Embryonic facial prominence (tissue), 1 donor: ENCODE measurements at regions not wholly inside any gene's neighbourhood (a gene's known extent, or its start where the extent isn't known, plus 50 kb on each side); places are given as distances from the start of the nearest gene placed in this dataset.
A peak's percentile ranks its signal among the peaks of the same experiment; 100 is the strongest.

ENCODE experiments used
- DNase-seq: peaks from one replicate; pipeline ENCODE4 v3.0.0-alpha.2; 2016; ENCODE audit errors: extremely low spot score

GRCh38 chr11:81892770-81893635 is 840.7 kb downstream of the FAM181B start:
- DNase-seq: no peak

GRCh38 chr11:81888391-81888790 is 845.3 kb downstream of the FAM181B start:
- no peak for DNase-seq

GRCh38 chr11:81887671-81888070 is 846.0 kb downstream of the FAM181B start:
- no peak for DNase-seq

DNA sequence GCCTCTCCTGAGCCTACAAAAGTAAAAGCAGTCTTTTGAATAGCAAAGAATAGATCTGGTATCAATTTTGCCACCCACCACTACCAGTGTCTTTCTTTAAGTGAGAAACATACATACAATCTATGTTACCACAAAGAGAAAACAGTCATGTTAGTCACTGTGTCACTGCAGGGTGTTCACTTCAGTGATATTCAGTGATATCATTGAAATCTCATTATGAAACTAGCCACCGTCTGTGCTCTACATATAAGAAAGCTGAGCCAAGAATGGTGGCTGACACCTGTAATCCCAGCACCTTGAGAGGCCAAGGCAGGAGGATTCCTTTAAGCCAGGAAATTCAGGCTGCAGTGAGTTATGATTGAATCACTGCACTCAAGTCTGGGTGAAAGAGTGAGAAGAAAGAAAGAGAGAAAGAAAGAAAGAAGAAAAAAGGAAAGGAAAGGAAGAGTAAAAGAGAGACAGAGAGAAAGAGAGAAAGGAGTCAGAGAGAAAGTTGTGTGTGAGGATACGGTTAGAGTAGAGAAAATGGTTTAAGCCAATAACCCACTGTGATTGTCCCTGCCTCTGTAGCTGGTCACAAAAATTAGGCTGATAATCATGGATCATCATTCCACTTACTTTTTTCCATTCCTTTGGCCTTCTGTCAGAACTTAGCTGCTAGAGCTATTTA is 847.1 kb downstream of the FAM181B start:
- no peak for DNase-seq

- no peak for DNase-seq
These were observed 859.0 kb downstream of the FAM181B start for GRCh38 chr11:81874635-81875034.

DNA sequence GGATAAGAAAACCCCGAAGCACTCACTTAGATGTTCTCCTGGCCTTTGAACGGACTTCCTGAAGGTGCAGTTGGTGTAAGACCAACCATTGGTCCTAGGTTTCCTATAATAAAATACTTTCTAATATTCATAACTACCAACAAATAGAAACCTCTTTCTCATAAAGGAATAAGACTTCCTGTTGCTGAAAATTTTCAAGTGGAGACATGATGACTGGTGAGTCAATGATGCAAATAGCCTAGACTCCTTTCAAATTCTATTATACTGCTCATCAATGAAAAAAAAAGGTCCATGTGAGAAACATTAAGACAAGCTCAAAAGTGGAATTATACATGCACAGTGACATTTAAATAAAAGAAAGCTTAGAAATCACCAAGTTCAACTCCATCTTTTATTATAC is 862.8 kb downstream of the FAM181B start:
- DNase-seq: no peak

DNA sequence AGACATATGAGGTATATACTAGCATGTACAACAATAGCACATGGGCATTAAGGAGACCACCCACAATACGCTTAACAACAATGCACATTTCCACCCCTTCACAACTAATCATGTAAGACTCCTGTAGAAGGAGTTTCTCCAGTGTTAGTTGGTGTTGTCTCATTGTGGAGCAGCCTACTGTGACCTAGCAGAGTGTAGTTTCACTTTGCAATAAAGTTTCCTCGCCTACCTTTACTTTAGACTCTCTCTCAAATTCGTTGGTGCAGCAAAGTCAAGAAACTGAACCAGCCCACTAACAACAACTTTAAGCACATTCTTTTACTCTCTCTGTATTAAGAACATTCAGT is 863.6 kb downstream of the FAM181B start:
- DNase-seq: no peak

DNA sequence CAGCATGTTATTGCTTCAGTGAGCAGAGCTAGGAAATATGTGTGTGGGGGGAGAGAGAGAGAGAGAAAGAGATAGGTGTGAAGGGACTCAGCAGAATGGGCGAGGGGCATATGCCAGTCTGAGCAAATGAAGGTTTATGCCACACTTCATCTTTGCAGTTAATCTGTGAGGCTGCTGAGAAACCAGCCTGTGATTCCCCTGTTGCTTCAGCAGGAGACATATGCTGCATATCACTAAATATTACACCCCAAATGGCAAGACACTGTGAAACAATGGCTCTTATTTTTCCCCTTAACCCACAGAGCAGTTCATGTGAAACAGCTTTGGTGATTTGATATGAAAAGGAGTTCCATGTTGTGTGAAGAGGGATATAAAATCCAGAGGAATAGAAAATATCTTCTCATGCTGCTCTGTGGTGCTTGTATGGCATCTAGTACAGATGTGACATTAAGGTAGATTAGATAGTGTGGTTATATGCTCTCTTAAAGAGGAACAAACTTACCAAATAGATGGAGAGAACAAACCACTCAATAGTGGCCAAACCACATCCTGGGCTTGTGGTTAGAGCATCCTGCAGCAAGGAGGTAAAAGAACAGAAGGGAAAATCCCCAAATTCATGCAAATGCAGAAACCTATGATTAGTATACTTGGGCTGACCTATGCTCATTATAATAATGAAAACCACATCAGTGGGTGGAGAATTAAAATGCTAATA is 864.2 kb downstream of the FAM181B start:
- no peak for DNase-seq

DNA sequence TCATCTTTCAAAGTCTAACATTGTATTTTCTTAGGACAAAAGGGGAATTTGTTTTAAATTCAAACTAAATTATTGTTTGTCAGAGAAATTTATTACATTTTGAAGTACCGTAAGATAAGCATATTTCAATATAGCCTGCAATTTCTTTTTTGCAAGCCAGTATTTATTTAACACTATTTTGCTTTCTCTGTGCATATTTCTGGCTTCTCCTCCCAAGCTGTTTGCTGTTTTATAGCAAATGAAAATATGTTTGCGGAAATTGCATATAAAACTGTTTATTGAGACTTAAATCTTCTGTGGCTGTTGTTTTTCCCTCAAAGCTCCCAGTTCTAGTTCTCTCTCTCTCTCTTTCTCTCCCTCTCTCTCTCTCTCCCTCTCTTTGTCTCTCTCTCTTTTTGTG is 866.8 kb downstream of the FAM181B start:
- no peak for DNase-seq

DNA sequence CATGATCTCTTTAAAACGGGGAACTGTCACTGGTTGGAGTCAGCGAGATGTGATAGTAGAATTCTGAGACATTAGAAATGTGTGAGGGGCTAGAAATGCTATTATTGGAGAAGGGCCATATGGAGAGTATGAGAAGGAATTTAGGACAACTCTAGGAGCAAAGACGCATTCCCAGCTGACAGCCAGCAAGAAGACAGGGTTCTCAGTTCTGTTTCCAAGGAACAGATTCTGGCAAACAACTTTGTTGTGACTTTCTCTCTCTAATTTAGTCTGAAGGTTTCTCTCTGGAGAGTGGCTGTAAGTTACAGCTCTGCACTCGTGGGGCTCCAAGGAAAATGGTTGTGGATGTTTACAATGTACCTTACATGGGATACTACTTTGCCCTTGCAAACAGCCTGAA is 876.3 kb downstream of the FAM181B start:
- no peak for DNase-seq

DNA sequence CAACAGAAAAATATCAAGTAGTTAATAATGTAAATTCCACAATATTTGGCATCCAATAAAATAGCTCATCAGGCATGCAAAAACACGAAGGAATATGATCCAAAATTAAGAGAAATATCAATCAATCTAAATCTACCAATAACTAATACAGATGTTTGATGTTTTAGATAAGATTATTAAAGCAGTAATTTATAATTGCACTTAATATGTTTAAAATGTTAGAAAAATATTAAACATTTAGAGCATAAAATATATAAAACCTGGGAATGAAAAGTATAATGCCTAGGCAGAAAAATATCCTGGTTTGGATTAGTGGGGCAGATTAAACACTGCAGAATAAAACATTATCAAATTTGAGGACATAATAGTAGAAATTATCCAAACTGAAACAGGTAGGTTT is 879.9 kb downstream of the FAM181B start:
- DNase-seq: no peak

DNA sequence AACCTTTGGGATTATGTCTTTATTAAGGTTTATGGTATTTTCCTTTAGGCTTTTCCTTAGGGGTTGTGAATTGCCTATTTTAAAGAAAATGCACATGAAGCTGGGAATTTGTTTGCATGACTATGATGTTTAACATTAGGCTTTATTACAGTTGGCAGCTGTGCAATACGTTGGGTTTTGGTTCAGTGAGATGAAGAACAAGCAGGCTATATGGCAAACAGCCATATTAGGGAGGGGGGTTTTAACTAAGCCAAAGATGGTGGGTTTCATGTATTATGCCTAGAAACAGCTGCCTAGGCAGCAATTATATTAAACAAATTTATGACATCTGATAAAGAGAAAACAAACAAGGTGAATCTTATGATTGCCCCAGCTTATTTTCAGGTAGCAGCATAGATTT is 880.8 kb downstream of the FAM181B start:
- DNase-seq: no peak

GRCh38 chr11:81840380-81840779 is 893.3 kb downstream of the FAM181B start:
- DNase-seq: no peak

GRCh38 chr11:81839976-81840375 is 893.7 kb downstream of the FAM181B start:
- DNase-seq: no peak

GRCh38 chr11:81839016-81839415 is 894.6 kb downstream of the FAM181B start:
- no peak for DNase-seq

DNA sequence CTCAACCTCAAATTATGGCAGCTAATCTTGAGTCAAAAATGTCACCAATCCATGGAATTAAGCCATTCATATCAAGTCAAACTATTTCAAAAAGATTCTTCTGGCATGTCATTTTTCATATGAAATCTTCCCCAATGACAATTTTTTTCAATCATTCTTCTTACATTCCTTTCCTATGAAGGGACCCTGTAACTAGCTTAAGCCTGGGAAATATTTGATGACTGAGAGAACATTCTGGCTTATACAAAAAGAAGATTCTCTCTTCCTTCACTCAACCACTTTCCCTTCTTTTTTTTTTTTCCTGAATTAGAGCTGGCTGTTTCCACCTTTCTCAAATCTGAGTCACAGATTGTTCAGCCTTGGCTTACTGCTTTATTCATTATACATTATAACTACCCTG is 903.7 kb downstream of the FAM181B start:
- no peak for DNase-seq

GRCh38 chr11:81825346-81825745 is 908.3 kb downstream of the FAM181B start:
- DNase-seq: no peak

DNA sequence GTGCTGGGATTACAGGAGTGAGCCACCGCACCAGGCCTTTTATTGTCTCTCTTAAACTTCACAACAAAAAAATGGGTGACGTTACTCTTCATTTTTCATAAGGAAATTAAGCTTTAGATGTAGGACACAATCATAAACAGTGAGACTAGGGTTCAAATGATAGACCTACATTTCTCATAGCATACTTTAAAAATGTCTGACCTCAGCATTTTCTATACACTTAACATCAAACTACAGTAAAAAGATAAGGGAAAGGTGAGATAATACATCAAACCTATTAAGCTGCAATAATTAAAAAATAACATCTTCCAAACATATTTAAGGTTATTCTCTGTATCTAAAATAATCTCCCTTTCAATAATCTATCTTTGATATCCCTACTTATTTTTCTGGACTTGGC is 914.2 kb downstream of the FAM181B start:
- DNase-seq: no peak

GRCh38 chr11:81804858-81805257 is 928.8 kb downstream of the FAM181B start:
- no peak for DNase-seq

DNA sequence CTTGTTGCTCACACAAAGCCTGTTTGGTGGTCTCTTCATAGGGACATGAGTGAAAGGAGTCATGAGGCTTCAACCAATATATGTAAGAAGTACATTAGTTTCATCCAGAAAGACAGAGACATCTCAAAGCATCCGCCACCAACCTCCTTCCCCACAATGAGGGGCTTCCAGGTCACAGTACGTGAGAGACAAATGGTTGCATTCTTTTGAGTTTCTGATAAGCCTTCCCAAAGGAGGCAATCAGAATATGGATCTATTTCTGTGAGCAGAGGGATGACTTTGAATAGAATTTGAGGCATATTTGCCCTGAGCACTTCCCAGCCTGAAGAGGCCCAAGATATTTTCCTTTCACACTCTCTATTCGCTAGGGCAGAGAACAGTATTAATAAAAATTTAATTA is 931.1 kb downstream of the FAM181B start:
- no peak for DNase-seq

DNA sequence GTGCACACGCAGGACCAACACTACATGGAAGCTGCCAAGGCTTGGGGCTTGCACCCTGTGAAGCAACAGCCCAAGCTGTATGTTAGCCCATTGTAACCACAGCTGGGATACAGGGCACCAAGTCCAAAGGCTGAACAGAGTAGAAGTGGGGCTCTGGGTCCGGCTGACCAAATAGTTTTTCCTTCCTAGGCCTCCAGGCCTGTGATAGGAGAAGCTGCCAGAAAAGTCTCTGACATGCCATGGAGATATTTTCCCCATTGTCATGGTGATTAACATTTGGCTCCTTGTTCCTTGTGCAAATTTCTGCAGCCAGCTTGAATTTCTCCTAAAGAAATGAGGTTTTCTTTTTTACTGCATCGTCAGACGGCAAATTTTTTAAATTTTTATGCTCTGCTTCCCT is 941.2 kb downstream of the FAM181B start:
- DNase-seq: no peak

- DNase-seq: peak; percentile 27
These were observed 946.0 kb downstream of the FAM181B start for GRCh38 chr11:81787584-81788049.

DNA sequence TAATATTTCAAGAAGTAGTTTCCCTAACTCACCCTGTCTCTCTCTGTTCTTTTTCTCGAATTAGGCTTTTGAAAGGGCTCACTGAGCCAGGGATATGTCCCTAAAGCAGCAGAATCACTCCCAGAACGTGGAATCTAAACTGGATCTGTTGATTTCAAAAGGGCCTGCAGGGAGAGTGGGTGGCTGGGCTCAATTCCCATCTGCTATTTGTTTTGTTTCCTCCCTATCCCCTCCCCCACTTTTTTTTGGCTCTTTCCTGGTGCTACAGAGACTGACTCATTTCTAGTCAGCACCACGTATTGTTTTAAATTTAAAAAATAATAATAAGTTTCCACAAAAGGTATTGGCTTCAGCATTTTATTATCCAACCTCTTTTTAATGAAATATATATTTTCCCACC is 961.5 kb downstream of the FAM181B start:
- DNase-seq: no peak
